C4-2B (cell line): ENCODE measurements at regions not wholly inside any gene's neighbourhood (a gene's known extent, or its start where the extent isn't known, plus 50 kb on each side); places are given as distances from the start of the nearest gene placed in this dataset.

Experiments
- H3K27ac ChIP-seq: fragments of 450-650 bp; 2 replicates; pipeline ENCODE4 v1.5.1; 2017
- ZFX ChIP-seq: fragments of 450-650 bp; IDR thresholded peaks from 2 replicates; pipeline ENCODE4 v1.6.1; 2017
- TF ChIP-seq, protein P1 (sequence below): fragments of 450-650 bp; conservative IDR thresholded peaks from 2 replicates; pipeline ENCODE4 v1.5.1; 2017; ENCODE audit warnings: mild to moderate bottlenecking

- no peak overlapping the region for H3K27ac ChIP-seq
Observed at GRCh38 chr2:128510701-128511397, 192.2 kb upstream of the HS6ST1 start.

DNA sequence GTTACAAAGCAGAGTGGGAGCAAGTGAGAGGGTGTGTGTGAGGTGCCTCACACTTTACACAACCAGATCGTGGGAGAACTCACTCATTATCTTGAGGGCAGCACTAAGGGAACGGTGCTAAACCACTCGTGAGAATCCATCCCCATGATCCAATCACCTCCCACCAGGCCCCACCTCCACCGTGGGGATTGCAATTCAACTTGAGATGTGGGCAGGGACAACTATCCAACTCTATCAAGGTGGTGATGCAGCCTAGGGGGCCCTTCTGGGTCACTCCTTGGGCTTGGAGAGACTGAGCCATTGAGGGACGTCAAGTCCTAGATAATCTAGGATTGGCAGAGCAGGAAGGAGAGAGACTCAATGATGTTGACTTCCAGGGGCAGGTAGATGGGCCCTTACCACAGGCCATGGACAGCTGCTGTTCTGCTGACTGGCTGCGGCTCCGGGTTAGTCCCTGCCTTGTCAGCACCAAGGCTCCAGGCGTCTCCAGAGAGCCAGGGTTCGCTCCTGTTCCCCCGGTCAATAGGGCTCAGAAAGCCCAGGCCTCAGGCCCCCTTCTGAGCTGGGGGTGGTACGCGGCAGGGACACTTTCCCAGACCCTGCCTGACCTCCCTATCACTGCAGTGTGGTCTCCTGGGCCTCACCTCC, 193.2 kb upstream of the HS6ST1 start:
- no peak overlapping the region for H3K27ac ChIP-seq
- TF ChIP-seq, protein P1, sequence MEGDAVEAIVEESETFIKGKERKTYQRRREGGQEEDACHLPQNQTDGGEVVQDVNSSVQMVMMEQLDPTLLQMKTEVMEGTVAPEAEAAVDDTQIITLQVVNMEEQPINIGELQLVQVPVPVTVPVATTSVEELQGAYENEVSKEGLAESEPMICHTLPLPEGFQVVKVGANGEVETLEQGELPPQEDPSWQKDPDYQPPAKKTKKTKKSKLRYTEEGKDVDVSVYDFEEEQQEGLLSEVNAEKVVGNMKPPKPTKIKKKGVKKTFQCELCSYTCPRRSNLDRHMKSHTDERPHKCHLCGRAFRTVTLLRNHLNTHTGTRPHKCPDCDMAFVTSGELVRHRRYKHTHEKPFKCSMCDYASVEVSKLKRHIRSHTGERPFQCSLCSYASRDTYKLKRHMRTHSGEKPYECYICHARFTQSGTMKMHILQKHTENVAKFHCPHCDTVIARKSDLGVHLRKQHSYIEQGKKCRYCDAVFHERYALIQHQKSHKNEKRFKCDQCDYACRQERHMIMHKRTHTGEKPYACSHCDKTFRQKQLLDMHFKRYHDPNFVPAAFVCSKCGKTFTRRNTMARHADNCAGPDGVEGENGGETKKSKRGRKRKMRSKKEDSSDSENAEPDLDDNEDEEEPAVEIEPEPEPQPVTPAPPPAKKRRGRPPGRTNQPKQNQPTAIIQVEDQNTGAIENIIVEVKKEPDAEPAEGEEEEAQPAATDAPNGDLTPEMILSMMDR = no peak
- TF ChIP-seq ZFX = no peak

More at GRCh38 chr2:128510701-128511397, 192.2 kb upstream of the HS6ST1 start:
- no peak for TF ChIP-seq ZFX
- TF ChIP-seq, protein P1 = no peak

- H3K27ac ChIP-seq = no peak overlapping the region
- TF ChIP-seq, protein P1 = no peak
- TF ChIP-seq ZFX = no peak
Observed at GRCh38 chr2:128512379-128513115, 193.9 kb upstream of the HS6ST1 start.

DNA sequence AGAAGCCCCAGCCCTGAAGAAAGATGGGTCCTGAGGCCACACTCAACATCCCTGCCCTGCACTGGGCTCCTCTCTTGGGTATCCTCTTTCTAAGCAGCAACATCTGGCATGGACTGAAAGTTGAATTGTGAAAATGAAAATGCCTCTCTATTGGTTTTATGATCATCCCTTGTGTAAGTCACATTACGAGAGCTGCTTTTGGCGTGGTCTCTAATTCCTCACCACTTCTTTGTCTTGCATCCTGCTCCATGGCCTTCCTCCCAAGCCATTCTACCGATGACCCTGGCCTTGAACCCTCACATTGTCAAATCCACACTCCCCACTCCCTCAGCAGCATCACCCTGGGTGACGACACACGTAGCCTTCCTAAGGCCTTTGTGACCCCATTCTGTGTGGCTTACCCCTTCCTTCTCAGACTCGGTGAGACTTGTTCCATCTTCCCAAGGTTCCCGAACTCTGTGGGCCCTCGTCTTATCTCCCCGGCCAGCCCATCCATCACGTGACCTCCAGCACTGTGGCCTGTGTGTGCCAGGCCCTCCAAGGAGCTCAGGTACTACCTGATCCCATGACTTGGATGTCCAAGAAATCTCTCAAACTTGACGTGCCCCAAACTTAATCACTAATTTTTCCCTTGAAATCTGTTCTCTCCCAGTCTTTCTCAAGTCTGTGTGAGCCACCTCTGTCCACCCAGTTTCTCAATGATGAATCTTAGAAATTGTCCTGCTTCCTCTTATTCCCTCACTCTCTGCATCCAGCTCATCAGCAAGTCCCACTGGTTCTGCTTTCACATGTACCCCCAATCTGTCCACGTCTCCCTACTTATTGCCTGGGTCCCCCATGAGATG, 194.7 kb upstream of the HS6ST1 start:
- H3K27ac ChIP-seq = no peak overlapping the region
- TF ChIP-seq, protein P1 = no peak
- TF ChIP-seq ZFX = no peak

DNA sequence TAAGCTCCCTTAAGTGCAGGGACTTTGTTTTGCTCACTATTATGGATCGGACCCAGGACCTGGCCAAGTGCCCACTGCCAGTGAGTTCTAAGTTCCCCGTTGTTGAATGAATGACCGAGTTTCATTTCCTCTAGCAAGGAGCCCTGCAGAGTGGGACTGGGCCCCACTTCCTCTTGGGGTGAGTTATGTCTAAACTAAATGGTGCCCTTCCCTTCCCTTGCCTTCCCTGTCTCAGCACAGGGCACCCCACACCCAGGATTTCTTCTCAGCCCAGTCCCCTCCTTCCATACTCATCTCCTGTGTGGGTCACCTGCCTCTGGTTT, 195.3 kb upstream of the HS6ST1 start:
- no peak overlapping the region for H3K27ac ChIP-seq
- TF ChIP-seq ZFX = no peak
- TF ChIP-seq, protein P1 = no peak

- TF ChIP-seq ZFX = no peak
- TF ChIP-seq, protein P1 = no peak
- H3K27ac ChIP-seq = no peak overlapping the region
Observed at GRCh38 chr2:128514555-128514955, 195.9 kb upstream of the HS6ST1 start.
